H1 (cell line): ENCODE measurements at regions not wholly inside any gene's neighbourhood (a gene's known extent, or its start where the extent isn't known, plus 50 kb on each side); places are given as distances from the start of the nearest gene placed in this dataset.

ENCODE experiments used
- CTCF ChIA-PET: fragments of 300-600 bp; sonication (Branson Sonifier 250); formaldehyde crosslinking; loops from one replicate; lab custom pipeline; 2021; ENCODE audit not compliant: partially characterized antibody; lab: Charles Lee
- POLR2A ChIA-PET: fragments of 300-600 bp; sonication (Branson Sonifier 250); formaldehyde crosslinking; loops from one replicate; lab custom pipeline; 2021; ENCODE audit warnings: inconsistent platforms; ENCODE audit not compliant: partially characterized antibody; lab: Charles Lee
- DNase-seq, 2 experiments: peaks; one replicate each; pipeline versions ENCODE4 v3.0.0 to v3.0.0-alpha.2; 2010 to 2022; ENCODE audit warnings: low spot score in 2 of 2, low read depth in 1 of 2, mixed read lengths in 1 of 2
- FAIRE-seq: peaks from 2 replicates; lab custom pipeline; 2011; peaks lifted over from hg19 to GRCh38; lab: Jason Lieb, UNC
- H2AFZ ChIP-seq: 2 replicates; pipeline ENCODE4 v1.8.1; 2012; ENCODE audit warnings: low read length, inconsistent platforms
- H2AK5ac ChIP-seq: 2 replicates; pipeline ENCODE4 v1.6.1; 2013; ENCODE audit warnings: low read depth, low read length
- H2BK120ac ChIP-seq: replicated peaks from 2 replicates; pipeline ENCODE3; 2013; ENCODE audit warnings: low read depth, low read length, inconsistent platforms
- H2BK12ac ChIP-seq: 2 replicates; pipeline ENCODE4 v1.6.1; 2013; ENCODE audit warnings: low read depth, low read length
- H2BK15ac ChIP-seq: 2 replicates; pipeline ENCODE4 v1.6.1; 2013; ENCODE audit warnings: low read length
- H2BK20ac ChIP-seq: 2 replicates; pipeline ENCODE4 v1.6.1; 2013; ENCODE audit warnings: low read length
- H2BK5ac ChIP-seq: 2 replicates; pipeline ENCODE4 v1.6.1; 2013; ENCODE audit warnings: low read depth, low read length
- H3K14ac ChIP-seq: 2 replicates; pipeline ENCODE4 v1.6.1; 2013; ENCODE audit warnings: inconsistent platforms; ENCODE audit not compliant: insufficient read length
- H3K18ac ChIP-seq: 2 replicates; pipeline ENCODE4 v1.6.1; 2013; ENCODE audit warnings: low read length; ENCODE audit errors: extremely low read depth
- H3K23ac ChIP-seq: 2 replicates; pipeline ENCODE4 v1.6.1; 2013; ENCODE audit warnings: inconsistent platforms; ENCODE audit not compliant: insufficient read length
- H3K23me2 ChIP-seq: 2 replicates; pipeline ENCODE4 v1.6.1; 2013; ENCODE audit warnings: low read depth, low read length
- H3K27ac ChIP-seq: 2 replicates; pipeline ENCODE4 v1.6.1; 2011; ENCODE audit warnings: low read depth, low read length, inconsistent platforms
- H3K27me3 ChIP-seq, 4 experiments: replicated peaks in 1 of 4; 1 replicate in 1 of 4; 2 replicates in 3 of 4; pipeline versions ENCODE4 v1.6.1 to v1.8.1; 2011 to 2013; ENCODE audit warnings: low read length in 3 of 4, mild to moderate bottlenecking in 3 of 4, inconsistent platforms in 2 of 4, mixed read lengths in 2 of 4, moderate library complexity in 1 of 4; ENCODE audit not compliant: control insufficient read depth in 3 of 4, insufficient read depth in 3 of 4; ENCODE audit errors: extremely low read depth in 1 of 4
- H3K36me3 ChIP-seq, 4 experiments: 2 replicates each; pipeline versions ENCODE4 v1.6.1 to v1.8.1; 2011 to 2013; ENCODE audit warnings: mild to moderate bottlenecking in 4 of 4, low read length in 3 of 4, moderate library complexity in 2 of 4, control low read depth in 1 of 4, inconsistent platforms in 1 of 4; ENCODE audit not compliant: insufficient read depth in 4 of 4, control insufficient read depth in 2 of 4
- H3K4ac ChIP-seq: replicated peaks from 2 replicates; pipeline ENCODE3; 2013; ENCODE audit warnings: low read length, low read depth, mixed read lengths, inconsistent platforms; ENCODE audit not compliant: insufficient read length
- H3K4me1 ChIP-seq, 4 experiments: replicated peaks in 1 of 4; 1 replicate in 1 of 4; 2 replicates in 3 of 4; pipeline versions ENCODE4 v1.6.1 to v1.8.1; 2011 to 2013; ENCODE audit warnings: low read length in 3 of 4, inconsistent platforms in 2 of 4, mixed read lengths in 1 of 4; ENCODE audit not compliant: insufficient read depth in 4 of 4, control insufficient read depth in 3 of 4
- H3K4me2 ChIP-seq, 2 experiments: 2 replicates each; pipeline versions ENCODE4 v1.6.1 to v1.8.1; 2011 to 2013; ENCODE audit warnings: low read depth in 2 of 2, low read length in 2 of 2, control low read depth in 1 of 2, inconsistent platforms in 1 of 2, mild to moderate bottlenecking in 1 of 2; ENCODE audit not compliant: insufficient read depth in 1 of 2
- H3K4me3 ChIP-seq, 4 experiments: fragments of 200-600, 300-600 bp in 1 of 4; sonication (generic), shearing (Covaris generic), sonication (Bioruptor Twin) in 1 of 4; 2 replicates each; pipeline versions ENCODE4 v1.5.1 to v1.8.1; 2011 to 2016; ENCODE audit warnings: low read length in 4 of 4, low read depth in 3 of 4, control low read depth in 2 of 4, inconsistent platforms in 2 of 4, mild to moderate bottlenecking in 2 of 4, mixed read lengths in 1 of 4, moderate library complexity in 1 of 4; ENCODE audit not compliant: insufficient read depth in 2 of 4; ENCODE audit errors: extremely low read depth in 1 of 4
- H3K56ac ChIP-seq: replicated peaks from 2 replicates; pipeline ENCODE3; 2013; ENCODE audit warnings: low read depth, mild to moderate bottlenecking, mixed read lengths, low read length, inconsistent platforms; ENCODE audit not compliant: insufficient read length
- H3K79me1 ChIP-seq: 2 replicates; pipeline ENCODE4 v1.6.1; 2013; ENCODE audit warnings: low read depth, low read length, control low read depth
- H3K79me2 ChIP-seq, 2 experiments: 2 replicates each; pipeline versions ENCODE4 v1.6.1 to v1.8.1; 2012 to 2013; ENCODE audit warnings: low read length in 2 of 2, mild to moderate bottlenecking in 2 of 2, inconsistent platforms in 1 of 2; ENCODE audit not compliant: insufficient read depth in 2 of 2, control insufficient read depth in 1 of 2
- H3K9ac ChIP-seq, 4 experiments: replicated peaks in 1 of 4; 1 replicate in 1 of 4; 2 replicates in 3 of 4; pipeline versions ENCODE4 v1.6.1 to v1.8.1; 2011 to 2013; ENCODE audit warnings: low read depth in 3 of 4, low read length in 3 of 4, control low read depth in 2 of 4, mild to moderate bottlenecking in 2 of 4, moderate library complexity in 2 of 4, inconsistent platforms in 1 of 4; ENCODE audit errors: extremely low read depth in 1 of 4
- H3K9me3 ChIP-seq, 2 experiments: 2 replicates each; pipeline versions ENCODE4 v1.6.1 to v1.8.1; 2012 to 2013; ENCODE audit warnings: mild to moderate bottlenecking in 2 of 2, moderate library complexity in 2 of 2, control low read depth in 1 of 2, inconsistent platforms in 1 of 2, low read depth in 1 of 2, low read length in 1 of 2, mixed read lengths in 1 of 2; ENCODE audit not compliant: insufficient read depth in 2 of 2
- H4K20me1 ChIP-seq, 2 experiments: replicated peaks in 1 of 2; 2 replicates each; pipeline versions ENCODE3 to v1.8.1; 2011 to 2013; ENCODE audit warnings: inconsistent platforms in 2 of 2, low read length in 2 of 2, mild to moderate bottlenecking in 1 of 2; ENCODE audit not compliant: insufficient read depth in 2 of 2, control insufficient read depth in 1 of 2
- H4K5ac ChIP-seq: 2 replicates; pipeline ENCODE4 v1.6.1; 2013; ENCODE audit warnings: low read length, low read depth, mixed read lengths, inconsistent platforms; ENCODE audit not compliant: insufficient read length
- H4K8ac ChIP-seq: 2 replicates; pipeline ENCODE4 v1.8.0; 2013; ENCODE audit warnings: mild to moderate bottlenecking, moderate library complexity, low read length, inconsistent platforms; ENCODE audit not compliant: insufficient read depth; ENCODE audit errors: extremely low read depth
- H4K91ac ChIP-seq: replicated peaks from 2 replicates; pipeline ENCODE3; 2013; ENCODE audit warnings: low read length, mixed read lengths, inconsistent platforms; ENCODE audit not compliant: insufficient read length
- CREB1 ChIP-seq: IDR thresholded peaks from 2 replicates; pipeline ENCODE4 v1.6.1; 2012; ENCODE audit warnings: inconsistent platforms
- CTBP2 ChIP-seq: IDR thresholded peaks from 2 replicates; pipeline ENCODE4 v1.7.0; 2011; ENCODE audit warnings: borderline replicate concordance, mild to moderate bottlenecking, moderate library complexity, mixed read lengths, low read length; ENCODE audit not compliant: insufficient read depth, insufficient read length
- HDAC2 ChIP-seq, 2 experiments: fragments of 300-600 bp in 1 of 2; sonication (generic) in 1 of 2; IDR thresholded peaks; 2 replicates each; pipeline ENCODE4 v1.6.1; 2011 to 2012; ENCODE audit warnings: low read depth in 2 of 2, low read length in 2 of 2, mild to moderate bottlenecking in 2 of 2, moderate library complexity in 2 of 2, borderline replicate concordance in 1 of 2, inconsistent platforms in 1 of 2
- SAP30 ChIP-seq: fragments of 300-600 bp; sonication (generic); IDR thresholded peaks from 2 replicates; pipeline ENCODE4 v1.7.1; 2012; ENCODE audit warnings: low read length, moderate library complexity, mild to moderate bottlenecking, inconsistent platforms; ENCODE audit not compliant: insufficient read depth, insufficient replicate concordance
- SUZ12 ChIP-seq: fragments of 200-600 bp; sonication (generic); IDR thresholded peaks from 2 replicates; pipeline ENCODE4 v1.6.1; 2012; ENCODE audit warnings: mild to moderate bottlenecking, inconsistent platforms, low read length, moderate library complexity, mixed read lengths
- TBP ChIP-seq: IDR thresholded peaks from 2 replicates; pipeline ENCODE4 v1.6.1; 2011; ENCODE audit warnings: low read depth, low read length, improper control_type of control experiment
- USF2 ChIP-seq: IDR thresholded peaks from 2 replicates; pipeline ENCODE4 v1.6.1; 2011; ENCODE audit warnings: low read length, improper control_type of control experiment
- YY1 ChIP-seq: IDR thresholded peaks from 2 replicates; pipeline ENCODE4 v1.6.1; 2011; ENCODE audit warnings: low read depth, mild to moderate bottlenecking, low read length

- H3K4me1 ChIP-seq, result peaks cover 0 to 7% (median 4%) of the 10 kb centered on the region in 4 experiments; a peak in 4 of 7 replicates
- no peak overlapping the region for H3K9ac ChIP-seq
- H3K79me2 ChIP-seq, result no peaks in the 10 kb centered on the region
- H2AK5ac ChIP-seq, result no peak overlapping the region
- H4K8ac ChIP-seq, result no peak overlapping the region
- DNase-seq (no peak), FAIRE-seq (no peak)
- no peak overlapping the region for H3K4me3 ChIP-seq
- no peaks in the 10 kb centered on the region for H3K79me1 ChIP-seq
- no peak overlapping the region for H2BK120ac ChIP-seq
- no peaks in the 10 kb centered on the region for H3K27me3 ChIP-seq
- H2BK5ac ChIP-seq, result no peak overlapping the region
- no peak overlapping the region for H2BK12ac ChIP-seq
- H3K36me3 ChIP-seq, result no peaks in the 10 kb centered on the region
- no peak overlapping the region for H2BK20ac ChIP-seq
- no peaks in the 10 kb centered on the region for H3K9me3 ChIP-seq
- ChIA-PET CTCF (no interaction called here), POLR2A (no interaction called here)
- no peak overlapping the region for H4K91ac ChIP-seq
- H3K14ac ChIP-seq, result no peak overlapping the region
- H2AFZ ChIP-seq, result no peak overlapping the region
- H4K20me1 ChIP-seq, result no peaks in the 10 kb centered on the region
- H3K27ac ChIP-seq, result no peak overlapping the region
- H4K5ac ChIP-seq, result no peak overlapping the region
- H3K23ac ChIP-seq, result no peak overlapping the region
- no peaks in the 10 kb centered on the region for H3K23me2 ChIP-seq
- H2BK15ac ChIP-seq, result no peak overlapping the region
- no peak overlapping the region for H3K4ac ChIP-seq
- no peak overlapping the region for H3K18ac ChIP-seq
- no peak overlapping the region for H3K4me2 ChIP-seq
- H3K56ac ChIP-seq, result no peak overlapping the region
- no peak for TF ChIP-seq YY1
- no peak for TF ChIP-seq TBP
- TF ChIP-seq SUZ12, result no peak
- TF ChIP-seq CTBP2, result no peak
- TF ChIP-seq USF2, result no peak
- TF ChIP-seq HDAC2 (IDR thresholded peaks at IDR 0.05; ENCODE audit: borderline replicate concordance in 1 of 2, low read depth in 2 of 2, low read length in 2 of 2), result no peak
- no peak for TF ChIP-seq SAP30
- no peak for TF ChIP-seq CREB1
Measured at GRCh38 chr2:18986046-18986445, 372.4 kb downstream of the OSR1 start.
